HEK293T (cell line): ENCODE measurements at regions not wholly inside any gene's neighbourhood (a gene's known extent, or its start where the extent isn't known, plus 50 kb on each side); places are given as distances from the start of the nearest gene placed in this dataset.

Experiments used
- CTCF ChIA-PET: fragments of 350-600 bp; formaldehyde crosslinking; extraction: SDS; loops from one replicate; lab custom pipeline; 2021; ENCODE audit warnings: antibody characterized with exemption, inconsistent platforms; lab: Yijun Ruan, JAX
- POLR2A ChIA-PET: fragments of 350-600 bp; formaldehyde crosslinking; extraction: SDS; loops from one replicate; lab custom pipeline; 2020; ENCODE audit warnings: antibody characterized with exemption, inconsistent platforms; lab: Yijun Ruan, JAX
- DNase-seq: peaks from one replicate; pipeline ENCODE4 v3.0.0; 2012; ENCODE audit warnings: mixed read lengths; ENCODE audit errors: extremely low spot score
- ARNT ChIP-seq: fragments of 450-650 bp; IDR thresholded peaks from 2 replicates; pipeline ENCODE4 v1.6.1; 2017; ENCODE audit warnings: mild to moderate bottlenecking
- BHLHE40 ChIP-seq: fragments of 450-650 bp; IDR thresholded peaks from 2 replicates; pipeline ENCODE4 v1.6.1; 2016; ENCODE audit warnings: mild to moderate bottlenecking, moderate library complexity, borderline replicate concordance
- CTBP1 ChIP-seq: fragments of 450-650 bp; IDR thresholded peaks from 2 replicates; pipeline ENCODE4 v1.6.1; 2016; ENCODE audit warnings: borderline replicate concordance
- ELF4 ChIP-seq: fragments of 450-650 bp; IDR thresholded peaks from 2 replicates; pipeline ENCODE4 v1.6.1; 2017; ENCODE audit warnings: antibody characterized with exemption
- FOXA1 ChIP-seq: fragments of 450-650 bp; IDR thresholded peaks from 2 replicates; pipeline ENCODE4 v1.6.1; 2016; ENCODE audit warnings: mild to moderate bottlenecking
- HDGF ChIP-seq: fragments of 450-650 bp; IDR thresholded peaks from 2 replicates; pipeline ENCODE4 v1.6.1; 2017; ENCODE audit warnings: antibody characterized with exemption, borderline replicate concordance
- L3MBTL2 ChIP-seq: fragments of 450-650 bp; conservative IDR thresholded peaks from 2 replicates; pipeline ENCODE4 v1.6.1; 2016; ENCODE audit warnings: mild to moderate bottlenecking
- NFRKB ChIP-seq: fragments of 450-650 bp; IDR thresholded peaks from 2 replicates; pipeline ENCODE4 v1.6.1; 2016; ENCODE audit warnings: mild to moderate bottlenecking, moderate library complexity
- SP1 ChIP-seq: fragments of 450-650 bp; IDR thresholded peaks from 2 replicates; pipeline ENCODE4 v1.6.1; 2017
- SUZ12 ChIP-seq: fragments of 450-650 bp; IDR thresholded peaks from 2 replicates; pipeline ENCODE4 v1.6.1; 2016; ENCODE audit warnings: mild to moderate bottlenecking
- TF ChIP-seq, protein P1 (sequence below): fragments of 450-650 bp; IDR thresholded peaks from 2 replicates; pipeline ENCODE4 v1.6.1; 2016

DNA sequence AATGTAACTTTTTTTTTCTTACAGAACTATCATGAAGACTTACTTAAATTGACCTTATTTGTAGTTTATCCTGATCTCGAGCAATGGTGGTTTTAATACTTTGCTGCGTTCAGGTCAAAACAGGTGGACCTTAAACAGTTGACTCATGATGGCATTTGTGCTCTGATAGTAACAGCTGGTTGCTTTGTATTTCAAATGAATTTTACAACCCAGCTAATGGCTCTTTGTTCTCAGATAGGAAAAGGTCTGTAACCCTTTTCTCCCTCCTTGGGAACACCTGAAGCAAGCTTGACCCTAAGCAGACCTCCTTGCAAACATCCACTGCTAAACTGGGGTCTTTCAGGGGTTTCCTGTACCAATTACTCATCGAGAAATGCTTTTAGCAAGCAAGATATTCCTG, 79.2 kb downstream of the F11 start:
- DNase-seq = no peak
- TF ChIP-seq NFRKB = no peak
- no peak for TF ChIP-seq SP1
- TF ChIP-seq L3MBTL2 = no peak
- no peak for TF ChIP-seq BHLHE40
- no peak for TF ChIP-seq CTBP1
- TF ChIP-seq FOXA1 = no peak
- TF ChIP-seq, protein P1, sequence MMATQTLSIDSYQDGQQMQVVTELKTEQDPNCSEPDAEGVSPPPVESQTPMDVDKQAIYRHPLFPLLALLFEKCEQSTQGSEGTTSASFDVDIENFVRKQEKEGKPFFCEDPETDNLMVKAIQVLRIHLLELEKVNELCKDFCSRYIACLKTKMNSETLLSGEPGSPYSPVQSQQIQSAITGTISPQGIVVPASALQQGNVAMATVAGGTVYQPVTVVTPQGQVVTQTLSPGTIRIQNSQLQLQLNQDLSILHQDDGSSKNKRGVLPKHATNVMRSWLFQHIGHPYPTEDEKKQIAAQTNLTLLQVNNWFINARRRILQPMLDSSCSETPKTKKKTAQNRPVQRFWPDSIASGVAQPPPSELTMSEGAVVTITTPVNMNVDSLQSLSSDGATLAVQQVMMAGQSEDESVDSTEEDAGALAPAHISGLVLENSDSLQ = no peak
- no peak for TF ChIP-seq SUZ12
- TF ChIP-seq ARNT = no peak
- no peak for TF ChIP-seq HDGF
- POLR2A ChIA-PET = no interaction called here
- CTCF ChIA-PET = no interaction called here

DNA sequence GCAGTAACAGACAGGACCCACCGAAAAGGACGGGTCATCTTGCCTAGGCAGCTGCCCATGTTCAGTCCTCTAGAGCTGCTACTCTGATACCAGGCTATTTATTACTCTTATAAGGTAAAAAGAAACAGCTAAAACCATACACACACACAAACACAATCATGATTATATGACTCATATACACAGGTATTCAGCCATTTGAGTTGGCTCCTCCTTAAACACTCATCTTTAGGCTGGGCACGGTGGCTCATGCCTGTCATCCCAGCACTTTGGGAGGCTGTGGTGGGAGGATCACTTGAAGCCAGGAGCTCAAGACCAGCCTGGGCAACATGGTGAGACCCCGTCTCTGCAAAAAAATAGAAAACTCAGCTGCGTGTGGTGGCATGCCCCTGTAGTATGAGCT, 76.6 kb downstream of the F11 start:
- ChIA-PET POLR2A (no interaction called here), CTCF (interaction anchor here (1.0 kb wide), 1 partner anchor 90 kb away, joined by 5 read pairs; no protein-coding TSS in a partner anchor)
- TF ChIP-seq ELF4 (no peak), BHLHE40 (no peak)
- no peak for DNase-seq

DNA sequence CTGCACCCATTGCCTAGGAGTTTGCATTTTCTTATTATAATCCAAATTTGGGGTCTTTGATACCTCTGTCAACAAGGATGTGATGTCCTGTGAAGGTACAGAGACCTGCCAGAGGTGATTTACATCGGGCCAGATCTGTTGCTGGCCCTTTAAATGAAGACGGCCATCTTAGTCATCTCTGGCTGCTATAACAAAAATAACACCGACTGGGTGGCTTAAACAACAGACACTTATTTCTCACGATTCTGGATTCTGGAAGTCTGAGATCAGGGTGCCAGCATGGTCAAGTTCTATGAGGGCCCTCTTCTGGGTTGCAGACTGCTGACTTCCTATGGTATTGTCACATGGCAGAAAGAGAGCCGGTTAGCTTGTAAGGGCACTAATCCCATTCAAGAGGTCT, 75.7 kb downstream of the F11 start:
- TF ChIP-seq FOXA1 (no peak), SP1 (no peak)
- TF ChIP-seq, protein P1 = no peak
- DNase-seq = no peak
- POLR2A ChIA-PET = no interaction called here
- CTCF ChIA-PET = no interaction called here
